Aorta (tissue), 5 donors: ENCODE measurements at regions not wholly inside any gene's neighbourhood (a gene's known extent, or its start where the extent isn't known, plus 50 kb on each side); places are given as distances from the start of the nearest gene placed in this dataset.

Experiments used
- ATAC-seq: fragments of 200-7000 bp; cut with Tn5 transposase; one replicate; pipeline ENCODE4 v1.9.1; 2022; ENCODE audit warnings: moderate library complexity; ENCODE audit not compliant: low FRiP score
- DNase-seq, 2 donors: peaks; one replicate each; pipeline ENCODE4 v3.0.0-alpha.2; 2020
- H3K27ac ChIP-seq, 2 donors: one replicate each; pipeline ENCODE4 v1.5.1; 2013; ENCODE audit warnings: low read length in 2 of 2, mild to moderate bottlenecking in 2 of 2, moderate library complexity in 2 of 2, control low read depth in 1 of 2, inconsistent platforms in 1 of 2, low read depth in 1 of 2
- H3K27me3 ChIP-seq, 2 donors: one replicate each; pipeline ENCODE4 v1.6.1; 2013; ENCODE audit warnings: control low read depth in 1 of 2, low read length in 1 of 2, mild to moderate bottlenecking in 1 of 2, moderate library complexity in 1 of 2; ENCODE audit not compliant: insufficient read depth in 2 of 2, control insufficient read depth in 1 of 2
- H3K36me3 ChIP-seq, 2 donors: one replicate each; pipeline ENCODE4 v1.6.1; 2013; ENCODE audit warnings: control low read depth in 1 of 2, low read length in 1 of 2, mild to moderate bottlenecking in 1 of 2; ENCODE audit not compliant: insufficient read depth in 2 of 2, control insufficient read depth in 1 of 2
- H3K4me1 ChIP-seq, 2 donors: one replicate each; pipeline ENCODE4 v1.6.1; 2013; ENCODE audit warnings: low read length in 2 of 2, control low read depth in 1 of 2, mild to moderate bottlenecking in 1 of 2, moderate library complexity in 1 of 2; ENCODE audit not compliant: insufficient read depth in 2 of 2, control insufficient read depth in 1 of 2
- H3K4me3 ChIP-seq, 2 donors: one replicate each; pipeline ENCODE4 v1.5.1; 2013; ENCODE audit warnings: low read length in 2 of 2, control low read depth in 1 of 2, mild to moderate bottlenecking in 1 of 2
- H3K9me3 ChIP-seq: one replicate; pipeline ENCODE4 v1.6.1; 2013; ENCODE audit warnings: mild to moderate bottlenecking, low read length; ENCODE audit not compliant: control insufficient read depth
- WGBS, 2 donors: extraction: QIAGEN DNeasy Blood & Tissue Kit; methylation state at CpG; one replicate each; pipeline ENCODE4 v1.1.7; 2013; 5-methylcytosine and 5-hydroxymethylcytosine counted together
- intact Hi-C, 2 donors: fragments of 100-400 bp; cut with DNase I; formaldehyde crosslinking; loops; one replicate each; pipeline versions ENCODE4 v1.14.2 to v1.15.0; 2022
- donor health status: healthy with polysubstance abuse.
- donor health status: Bipolar disorder and iron deficiency.
- donor health status: DM: no; HTN: no; CAD: no.
- donor health status: DM: no; HTN: no; CAD: no.
- donor health status: DM: yes; HTN: yes; CAD: no.

- intact Hi-C loops: no loop called here
- no peak overlapping the region for H3K4me3 ChIP-seq
- H3K36me3 ChIP-seq: no peaks in the 10 kb centered on the region
- ATAC-seq (no peak), DNase-seq (no peak)
- no peak overlapping the region for H3K27ac ChIP-seq
- 94 to 97% methylated on average over 3 of the region's 3 CpGs for WGBS, 2 donors
- no peaks in the 10 kb centered on the region for H3K27me3 ChIP-seq
- H3K4me1 ChIP-seq: no peaks in the 10 kb centered on the region
- H3K9me3 ChIP-seq: peaks cover 2% of the 10 kb centered on the region
Measured at GRCh38 chr2:186263673-186264250, 222.3 kb upstream of the ZC3H15 start.

GRCh38 chr2:186269536-186269935, 216.5 kb upstream of the ZC3H15 start:
- intact Hi-C loops: no loop called here
- 94 to 96% methylated on average over 2 of the region's 2 CpGs for WGBS, 2 donors
- Histone ChIP-seq H3K27me3 (no peaks in the 10 kb centered on the region), H3K4me1 (no peaks in the 10 kb centered on the region), H3K36me3 (no peaks in the 10 kb centered on the region), H3K4me3 (no peak overlapping the region), H3K27ac (no peak overlapping the region), H3K9me3 (peaks cover 3% of the 10 kb centered on the region)
- ATAC-seq (no peak), DNase-seq (no peak)

GRCh38 chr2:186273953-186274352, 212.1 kb upstream of the ZC3H15 start:
- no peak for DNase-seq
- H3K27ac ChIP-seq: no peak overlapping the region
- H3K4me1 ChIP-seq: no peaks in the 10 kb centered on the region
- intact Hi-C loops: no loop called here
- no peak for ATAC-seq
- peaks cover 1% of the 10 kb centered on the region for H3K9me3 ChIP-seq
- H3K36me3 ChIP-seq: no peaks in the 10 kb centered on the region
- H3K27me3 ChIP-seq: no peaks in the 10 kb centered on the region
- no peak overlapping the region for H3K4me3 ChIP-seq

GRCh38 chr2:186274936-186275575, 211.0 kb upstream of the ZC3H15 start:
- intact Hi-C loops: no loop called here

GRCh38 chr2:186276909-186277308, 209.2 kb upstream of the ZC3H15 start:
- no peak for DNase-seq
- no peak for ATAC-seq
- Histone ChIP-seq H3K9me3 (peaks cover 1% of the 10 kb centered on the region), H3K36me3 (no peaks in the 10 kb centered on the region), H3K27ac (no peak overlapping the region), H3K4me1 (no peaks in the 10 kb centered on the region), H3K27me3 (no peaks in the 10 kb centered on the region), H3K4me3 (no peak overlapping the region)
- intact Hi-C loops: no loop called here
- WGBS, 2 donors: 57 to 69% methylated on average over 2 of the region's 2 CpGs

More at GRCh38 chr2:186274936-186275575, 211.0 kb upstream of the ZC3H15 start:
- Histone ChIP-seq H3K4me1 (no peaks in the 10 kb centered on the region), H3K27me3 (no peaks in the 10 kb centered on the region), H3K36me3 (no peaks in the 10 kb centered on the region), H3K27ac (no peak overlapping the region), H3K4me3 (no peak overlapping the region), H3K9me3 (peaks cover 1% of the 10 kb centered on the region)
- ATAC-seq (no peak), DNase-seq (no peak)
- 76 to 84% methylated on average over 6 of the region's 6 CpGs for WGBS, 2 donors

- intact Hi-C loops: no loop called here
- no peak for DNase-seq
- WGBS, 2 donors: 91 to 95% methylated on average over 2 of the region's 2 CpGs
- H3K27ac ChIP-seq: no peak overlapping the region
- no peaks in the 10 kb centered on the region for H3K36me3 ChIP-seq
- H3K9me3 ChIP-seq: no peaks in the 10 kb centered on the region
- no peak for ATAC-seq
- H3K27me3 ChIP-seq: no peaks in the 10 kb centered on the region
- H3K4me1 ChIP-seq: no peaks in the 10 kb centered on the region
- no peak overlapping the region for H3K4me3 ChIP-seq
Measured at GRCh38 chr2:186281726-186282125, 204.3 kb upstream of the ZC3H15 start.

- DNase-seq: no peak
- H3K36me3 ChIP-seq: no peaks in the 10 kb centered on the region
- WGBS, 2 donors: 83 to 86% methylated on average over 3 of the region's 3 CpGs
- H3K4me1 ChIP-seq: no peaks in the 10 kb centered on the region
- ATAC-seq: no peak
- no peak overlapping the region for H3K27ac ChIP-seq
- no peaks in the 10 kb centered on the region for H3K9me3 ChIP-seq
- no peaks in the 10 kb centered on the region for H3K27me3 ChIP-seq
- no peak overlapping the region for H3K4me3 ChIP-seq
- intact Hi-C loops: no loop called here
Measured at GRCh38 chr2:186294248-186294888, 191.7 kb upstream of the ZC3H15 start.

GRCh38 chr2:186299610-186300009, 186.4 kb upstream of the ZC3H15 start:
- H3K27me3 ChIP-seq: no peaks in the 10 kb centered on the region
- no peak for DNase-seq
- intact Hi-C loops: no loop called here
- H3K27ac ChIP-seq: no peak overlapping the region
- no peaks in the 10 kb centered on the region for H3K9me3 ChIP-seq
- no peak overlapping the region for H3K4me3 ChIP-seq
- H3K4me1 ChIP-seq: no peaks in the 10 kb centered on the region
- no peaks in the 10 kb centered on the region for H3K36me3 ChIP-seq
- 33 to 44% methylated on average over 1 of the region's 1 CpG for WGBS, 2 donors
- ATAC-seq: no peak

GRCh38 chr2:186302263-186302662, 183.8 kb upstream of the ZC3H15 start:
- Histone ChIP-seq H3K27ac (no peak overlapping the region), H3K4me3 (no peak overlapping the region), H3K27me3 (no peaks in the 10 kb centered on the region), H3K4me1 (no peaks in the 10 kb centered on the region), H3K36me3 (no peaks in the 10 kb centered on the region), H3K9me3 (no peaks in the 10 kb centered on the region)
- ATAC-seq (no peak), DNase-seq (no peak)
- WGBS, 2 donors: 95% methylated on average over 7 of the region's 7 CpGs
- intact Hi-C loops: no loop called here
